Neural progenitor cell (in vitro differentiated cells): ENCODE measurements at regions not wholly inside any gene's neighbourhood (a gene's known extent, or its start where the extent isn't known, plus 50 kb on each side); places are given as distances from the start of the nearest gene placed in this dataset.

Experiments used
- CTCF ChIP-seq: fragments of 200-600 bp; sonication (generic); IDR thresholded peaks from 2 replicates; pipeline ENCODE4 v1.5.1; 2017; ENCODE audit warnings: antibody characterized with exemption, mild to moderate bottlenecking
- EZH2 ChIP-seq: fragments of 200-600 bp; sonication (generic); IDR thresholded peaks from 2 replicates; pipeline ENCODE4 v1.6.1; 2017; ENCODE audit warnings: antibody characterized with exemption, mild to moderate bottlenecking, moderate library complexity
- EZH2phosphoT487 ChIP-seq: fragments of 200-600 bp; sonication (generic); IDR thresholded peaks from 2 replicates; pipeline ENCODE4 v1.6.1; 2017; ENCODE audit warnings: antibody characterized with exemption

GRCh38 chr14:104244221-104245011 lies 106.0 kb downstream of the KIF26A start:
- TF ChIP-seq CTCF, result no peak
- TF ChIP-seq EZH2phosphoT487, result no peak
- TF ChIP-seq EZH2, result no peak
